ENCODE measurements at regions not wholly inside any gene's neighbourhood (a gene's known extent, or its start where the extent isn't known, plus 50 kb on each side); places are given as distances from the start of the nearest gene placed in this dataset.
A peak's percentile ranks its signal among the peaks of the same experiment; 100 is the strongest.

DNA sequence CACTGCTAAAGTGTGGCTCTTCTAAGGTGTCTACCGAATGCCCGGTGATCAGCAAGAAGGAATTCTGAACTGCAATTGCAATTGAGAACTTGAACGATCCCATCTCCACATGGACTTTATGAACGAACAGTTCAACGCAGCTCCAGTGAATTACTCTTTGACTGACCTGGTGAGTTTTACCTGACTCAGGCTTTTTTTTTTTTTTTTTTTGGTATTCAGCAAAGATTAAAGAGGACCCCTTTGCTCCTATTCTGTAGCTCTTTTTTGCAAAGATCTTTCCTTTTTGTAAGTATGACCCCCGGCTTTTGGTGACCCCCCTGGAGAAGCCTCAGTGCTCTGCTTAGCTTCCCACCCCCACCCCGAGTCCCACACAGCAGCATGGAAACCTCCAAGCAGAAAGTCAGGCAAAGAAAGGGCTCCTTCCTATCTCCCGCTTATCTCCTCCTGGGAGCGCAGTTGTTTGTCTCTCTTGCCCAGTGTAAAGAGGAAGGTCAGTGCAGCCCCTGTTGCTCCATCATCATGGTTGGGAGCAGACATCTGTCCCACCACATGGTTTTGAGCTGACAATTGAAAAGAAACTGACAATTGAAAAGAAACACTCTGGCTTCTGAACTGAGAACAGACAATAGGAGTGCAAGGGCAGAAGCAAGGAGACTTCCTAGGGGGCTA is 72.1 kb upstream of the DIO3 start:
- Histone ChIP-seq H2AFZ (ENCODE audit: low read length) (no peak overlapping the region), H3K4me3 (ENCODE audit: insufficient read depth, low read length) (no peak overlapping the region), H3K9me3 (ENCODE audit: low read depth, low read length) (no peaks in the 10 kb centered on the region), H3K4me1 (ENCODE audit: insufficient read depth, low read length) (no peaks in the 10 kb centered on the region), H3K4me2 (ENCODE audit: insufficient read depth, low read length) (no peak overlapping the region), H3K79me2 (ENCODE audit: insufficient read depth, low read length) (no peaks in the 10 kb centered on the region), H3K27me3 (ENCODE audit: insufficient read depth, low read length) (peaks cover 13% of the 10 kb centered on the region), H4K20me1 (ENCODE audit: insufficient read depth, low read length) (no peaks in the 10 kb centered on the region), H3K36me3 (ENCODE audit: insufficient read depth, low read length) (no peaks in the 10 kb centered on the region), H3K27ac (ENCODE audit: low read depth, low read length) (no peak overlapping the region)
- TF ChIP-seq, protein P1, sequence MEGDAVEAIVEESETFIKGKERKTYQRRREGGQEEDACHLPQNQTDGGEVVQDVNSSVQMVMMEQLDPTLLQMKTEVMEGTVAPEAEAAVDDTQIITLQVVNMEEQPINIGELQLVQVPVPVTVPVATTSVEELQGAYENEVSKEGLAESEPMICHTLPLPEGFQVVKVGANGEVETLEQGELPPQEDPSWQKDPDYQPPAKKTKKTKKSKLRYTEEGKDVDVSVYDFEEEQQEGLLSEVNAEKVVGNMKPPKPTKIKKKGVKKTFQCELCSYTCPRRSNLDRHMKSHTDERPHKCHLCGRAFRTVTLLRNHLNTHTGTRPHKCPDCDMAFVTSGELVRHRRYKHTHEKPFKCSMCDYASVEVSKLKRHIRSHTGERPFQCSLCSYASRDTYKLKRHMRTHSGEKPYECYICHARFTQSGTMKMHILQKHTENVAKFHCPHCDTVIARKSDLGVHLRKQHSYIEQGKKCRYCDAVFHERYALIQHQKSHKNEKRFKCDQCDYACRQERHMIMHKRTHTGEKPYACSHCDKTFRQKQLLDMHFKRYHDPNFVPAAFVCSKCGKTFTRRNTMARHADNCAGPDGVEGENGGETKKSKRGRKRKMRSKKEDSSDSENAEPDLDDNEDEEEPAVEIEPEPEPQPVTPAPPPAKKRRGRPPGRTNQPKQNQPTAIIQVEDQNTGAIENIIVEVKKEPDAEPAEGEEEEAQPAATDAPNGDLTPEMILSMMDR (IDR thresholded peaks at IDR 0.05; ENCODE audit: extremely low read depth, low read depth, low read length), result no peak
- DNase-seq (ENCODE audit: insufficient read length, low spot score, missing footprints), result no peak

DNA sequence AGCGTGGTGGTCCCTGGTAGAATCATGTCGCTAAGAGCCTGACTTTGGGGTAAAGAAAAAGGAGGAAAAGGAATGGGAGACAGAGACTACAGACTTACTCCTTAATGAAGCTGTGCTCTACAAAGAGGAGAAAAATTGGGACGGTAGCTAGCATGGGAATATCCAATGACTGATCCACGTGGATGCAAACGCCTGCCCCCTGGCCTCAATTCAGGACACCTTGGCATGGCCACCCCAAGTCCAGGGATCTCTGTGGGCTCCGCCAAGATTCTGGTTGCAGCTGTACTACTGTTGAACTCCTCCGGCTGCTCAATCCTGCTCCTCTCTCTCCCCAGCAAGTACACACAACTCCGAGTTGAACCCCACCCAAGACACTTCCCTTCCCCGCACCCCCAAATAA is 70.5 kb upstream of the DIO3 start:
- no peaks in the 10 kb centered on the region for H3K9me3 ChIP-seq (ENCODE audit: low read depth, low read length)
- H3K36me3 ChIP-seq (ENCODE audit: insufficient read depth, low read length), result no peaks in the 10 kb centered on the region
- no peak overlapping the region for H3K27ac ChIP-seq (ENCODE audit: low read depth, low read length)
- peaks cover 13% of the 10 kb centered on the region for H3K27me3 ChIP-seq (ENCODE audit: insufficient read depth, low read length)
- H3K79me2 ChIP-seq (ENCODE audit: insufficient read depth, low read length), result no peaks in the 10 kb centered on the region
- H2AFZ ChIP-seq (ENCODE audit: low read length), result no peak overlapping the region
- TF ChIP-seq, protein P1 (IDR thresholded peaks at IDR 0.05; ENCODE audit: extremely low read depth, low read depth, low read length), result no peak
- no peaks in the 10 kb centered on the region for H3K4me1 ChIP-seq (ENCODE audit: insufficient read depth, low read length)
- H3K4me2 ChIP-seq (ENCODE audit: insufficient read depth, low read length), result no peak overlapping the region
- no peak overlapping the region for H3K4me3 ChIP-seq (ENCODE audit: insufficient read depth, low read length)
- DNase-seq (ENCODE audit: insufficient read length, low spot score, missing footprints), result no peak
- H4K20me1 ChIP-seq (ENCODE audit: insufficient read depth, low read length), result no peaks in the 10 kb centered on the region

DNA sequence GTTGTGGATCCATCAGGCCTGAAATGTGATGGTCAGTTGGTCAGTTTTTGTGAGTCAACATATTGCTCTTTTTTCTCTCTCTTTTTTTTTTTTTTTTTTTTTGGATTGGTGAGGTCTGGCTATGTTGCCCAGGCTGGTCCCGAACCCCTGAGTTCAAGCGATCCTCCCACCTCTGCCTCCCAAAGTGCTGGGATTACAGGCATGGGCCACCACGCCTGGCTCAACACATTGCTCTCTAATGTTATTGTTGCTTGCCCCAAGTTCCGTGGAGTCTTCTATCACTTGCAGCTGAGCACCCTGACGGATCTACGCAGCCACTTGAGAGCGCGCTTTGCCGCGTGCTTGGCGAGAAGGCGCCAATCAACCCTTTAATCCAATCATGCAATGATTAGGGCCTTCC is 69.5 kb upstream of the DIO3 start:
- Histone ChIP-seq H3K4me1 (ENCODE audit: insufficient read depth, low read length) (no peaks in the 10 kb centered on the region), H2AFZ (ENCODE audit: low read length) (no peak overlapping the region), H3K4me2 (ENCODE audit: insufficient read depth, low read length) (no peak overlapping the region), H3K36me3 (ENCODE audit: insufficient read depth, low read length) (no peaks in the 10 kb centered on the region), H3K27ac (ENCODE audit: low read depth, low read length) (no peak overlapping the region), H3K4me3 (ENCODE audit: insufficient read depth, low read length) (no peak overlapping the region), H4K20me1 (ENCODE audit: insufficient read depth, low read length) (no peaks in the 10 kb centered on the region), H3K27me3 (ENCODE audit: insufficient read depth, low read length) (peaks cover 13% of the 10 kb centered on the region), H3K9me3 (ENCODE audit: low read depth, low read length) (no peaks in the 10 kb centered on the region), H3K79me2 (ENCODE audit: insufficient read depth, low read length) (no peaks in the 10 kb centered on the region)
- TF ChIP-seq, protein P1 (IDR thresholded peaks at IDR 0.05; ENCODE audit: extremely low read depth, low read depth, low read length), result no peak
- peak; percentile 65 for DNase-seq (ENCODE audit: insufficient read length, low spot score, missing footprints)

DNA sequence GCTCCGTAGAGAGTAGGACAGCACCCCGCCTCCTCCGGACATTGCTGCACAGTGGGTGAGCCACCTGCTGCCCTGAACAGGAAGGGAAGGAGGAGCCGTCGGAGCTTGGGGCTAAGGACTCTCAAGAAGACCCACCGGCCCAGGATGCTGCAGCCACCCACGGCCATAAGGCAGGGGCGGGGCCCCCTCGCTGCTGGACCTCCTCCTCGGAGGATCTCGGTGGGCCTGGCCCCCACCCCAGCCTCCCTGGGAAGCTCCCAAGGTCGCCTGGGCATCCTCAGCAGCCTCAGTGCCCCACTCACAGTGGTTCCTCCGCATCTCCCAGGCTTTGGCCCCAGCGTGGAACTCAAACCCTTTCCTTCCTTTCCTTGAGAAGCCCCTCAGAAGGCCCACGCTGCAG is 68.6 kb upstream of the DIO3 start:
- Histone ChIP-seq H3K9me3 (ENCODE audit: low read depth, low read length) (no peaks in the 10 kb centered on the region), H3K4me3 (ENCODE audit: insufficient read depth, low read length) (no peak overlapping the region), H3K4me2 (ENCODE audit: insufficient read depth, low read length) (no peak overlapping the region), H4K20me1 (ENCODE audit: insufficient read depth, low read length) (no peaks in the 10 kb centered on the region), H3K27me3 (ENCODE audit: insufficient read depth, low read length) (peaks cover 18% of the 10 kb centered on the region), H2AFZ (ENCODE audit: low read length) (no peak overlapping the region), H3K79me2 (ENCODE audit: insufficient read depth, low read length) (no peaks in the 10 kb centered on the region), H3K4me1 (ENCODE audit: insufficient read depth, low read length) (no peaks in the 10 kb centered on the region), H3K27ac (ENCODE audit: low read depth, low read length) (no peak overlapping the region), H3K36me3 (ENCODE audit: insufficient read depth, low read length) (no peaks in the 10 kb centered on the region)
- peak; percentile 41 for DNase-seq (ENCODE audit: insufficient read length, low spot score, missing footprints)
- TF ChIP-seq, protein P1 (IDR thresholded peaks at IDR 0.05; ENCODE audit: extremely low read depth, low read depth, low read length), result no peak
